ENCODE measurements at regions not wholly inside any gene's neighbourhood (a gene's known extent, or its start where the extent isn't known, plus 50 kb on each side); places are given as distances from the start of the nearest gene placed in this dataset.

- Mint-ChIP-seq H3K27ac (no peak overlapping the region), H3K36me3 (ENCODE audit: low read depth) (no peaks in the 10 kb centered on the region), H3K4me1 (ENCODE audit: low read depth) (no peaks in the 10 kb centered on the region), H3K27me3 (ENCODE audit: insufficient read depth) (0 out of 2 replicates have a peak, but pooled peaks cover 2% of the 10 kb centered on the region), H3K9me3 (peaks cover 49% of the 10 kb centered on the region), H3K4me3 (no peak overlapping the region)
- TF ChIP-seq CTCF (IDR thresholded peaks at IDR 0.05), result no peak
- no peak for DNase-seq
Measured at GRCh38 chr12:131530422-131530821, 180.5 kb upstream of the SFSWAP start.

GRCh38 chr12:131533139-131533538 lies 177.8 kb upstream of the SFSWAP start:
- Mint-ChIP-seq H3K4me3 (no peak overlapping the region), H3K27ac (no peak overlapping the region), H3K4me1 (ENCODE audit: low read depth) (no peaks in the 10 kb centered on the region), H3K36me3 (ENCODE audit: low read depth) (no peaks in the 10 kb centered on the region), H3K9me3 (peaks cover 49% of the 10 kb centered on the region), H3K27me3 (ENCODE audit: insufficient read depth) (0 out of 2 replicates have a peak, but pooled peaks cover 2% of the 10 kb centered on the region)
- TF ChIP-seq CTCF (IDR thresholded peaks at IDR 0.05), result no peak
- DNase-seq, result no peak

GRCh38 chr12:131535779-131536178 lies 175.1 kb upstream of the SFSWAP start:
- H3K27me3 Mint-ChIP-seq (ENCODE audit: insufficient read depth), result 0 out of 2 replicates have a peak, but pooled peaks cover 2% of the 10 kb centered on the region
- no peak for DNase-seq
- peaks cover 42% of the 10 kb centered on the region for H3K9me3 Mint-ChIP-seq
- TF ChIP-seq CTCF (IDR thresholded peaks at IDR 0.05), result no peak
- no peaks in the 10 kb centered on the region for H3K36me3 Mint-ChIP-seq (ENCODE audit: low read depth)
- H3K27ac Mint-ChIP-seq, result no peak overlapping the region
- H3K4me3 Mint-ChIP-seq, result no peak overlapping the region
- H3K4me1 Mint-ChIP-seq (ENCODE audit: low read depth), result no peaks in the 10 kb centered on the region

- H3K4me1 Mint-ChIP-seq (ENCODE audit: low read depth), result no peaks in the 10 kb centered on the region
- TF ChIP-seq CTCF (IDR thresholded peaks at IDR 0.05), result no peak
- peaks cover 39% of the 10 kb centered on the region for H3K9me3 Mint-ChIP-seq
- no peaks in the 10 kb centered on the region for H3K27me3 Mint-ChIP-seq (ENCODE audit: insufficient read depth)
- H3K27ac Mint-ChIP-seq, result no peak overlapping the region
- no peaks in the 10 kb centered on the region for H3K36me3 Mint-ChIP-seq (ENCODE audit: low read depth)
- DNase-seq, result no peak
- H3K4me3 Mint-ChIP-seq, result no peak overlapping the region
Measured at GRCh38 chr12:131536337-131536736, 174.6 kb upstream of the SFSWAP start.

- no peaks in the 10 kb centered on the region for H3K27me3 Mint-ChIP-seq (ENCODE audit: insufficient read depth)
- H3K9me3 Mint-ChIP-seq, result peaks cover 34% of the 10 kb centered on the region
- H3K4me1 Mint-ChIP-seq (ENCODE audit: low read depth), result no peaks in the 10 kb centered on the region
- no peak for TF ChIP-seq CTCF (IDR thresholded peaks at IDR 0.05)
- no peak overlapping the region for H3K4me3 Mint-ChIP-seq
- no peaks in the 10 kb centered on the region for H3K36me3 Mint-ChIP-seq (ENCODE audit: low read depth)
- H3K27ac Mint-ChIP-seq, result no peak overlapping the region
- no peak for DNase-seq
Measured at GRCh38 chr12:131536766-131537165, 174.1 kb upstream of the SFSWAP start.
